ENCODE measurements at regions not wholly inside any gene's neighbourhood (a gene's known extent, or its start where the extent isn't known, plus 50 kb on each side); places are given as distances from the start of the nearest gene placed in this dataset.

- no peak for TF ChIP-seq EP300 (conservative IDR thresholded peaks at IDR 0.05; ENCODE audit: poor library complexity, severe bottlenecking)
- no peak for TF ChIP-seq CTCF (IDR thresholded peaks at IDR 0.05; ENCODE audit: poor library complexity, severe bottlenecking)
- no peak for TF ChIP-seq EZH2 (IDR thresholded peaks at IDR 0.05; ENCODE audit: borderline replicate concordance, insufficient read depth, low read length, poor library complexity, severe bottlenecking)
- TF ChIP-seq SMC3 (conservative IDR thresholded peaks at IDR 0.05; ENCODE audit: poor library complexity) = no peak
- no peak for TF ChIP-seq TAF1 (IDR thresholded peaks at IDR 0.05; ENCODE audit: low read depth)
These were observed 307.2 kb downstream of the TEX29 start for GRCh38 chr13:111627596-111627995.
